DOHH2 (cell line): ENCODE measurements at regions not wholly inside any gene's neighbourhood (a gene's known extent, or its start where the extent isn't known, plus 50 kb on each side); places are given as distances from the start of the nearest gene placed in this dataset.

Source experiments
- H3F3A ChIP-seq: fragments of 200-600 bp; sonication (generic), shearing (Covaris generic); 2 replicates; pipeline ENCODE4 v1.6.0; 2016; ENCODE audit warnings: antibody characterized with exemption, mild to moderate bottlenecking; ENCODE audit not compliant: control insufficient read depth, insufficient read depth
- H3K27ac ChIP-seq: fragments of 200-600 bp; sonication (generic); 2 replicates; pipeline ENCODE4 v1.5.1; 2014; ENCODE audit warnings: low read depth, mild to moderate bottlenecking, low read length, moderate library complexity
- H3K27me3 ChIP-seq: fragments of 200-600 bp; sonication (generic); 2 replicates; pipeline ENCODE4 v1.6.1; 2014; ENCODE audit warnings: mild to moderate bottlenecking, low read length, mixed read lengths; ENCODE audit not compliant: control insufficient read depth
- H3K36me3 ChIP-seq: fragments of 200-600 bp; sonication (generic); 2 replicates; pipeline ENCODE4 v1.6.1; 2014; ENCODE audit warnings: mild to moderate bottlenecking, low read length, moderate library complexity, mixed read lengths; ENCODE audit not compliant: control insufficient read depth
- H3K4me1 ChIP-seq: fragments of 200-600 bp; sonication (generic); 2 replicates; pipeline ENCODE4 v1.6.1; 2014; ENCODE audit warnings: mild to moderate bottlenecking, low read length, mixed read lengths; ENCODE audit not compliant: control insufficient read depth
- H3K4me2 ChIP-seq: fragments of 200-600 bp; sonication (generic); 2 replicates; pipeline ENCODE4 v1.6.0; 2014; ENCODE audit warnings: mild to moderate bottlenecking, low read length, moderate library complexity
- H3K4me3 ChIP-seq: fragments of 200-600 bp; sonication (generic); 2 replicates; pipeline ENCODE4 v1.5.1; 2014; ENCODE audit warnings: mild to moderate bottlenecking, low read length, mixed read lengths
- H3K79me2 ChIP-seq: fragments of 200-600 bp; sonication (generic); 2 replicates; pipeline ENCODE4 v1.6.1; 2014; ENCODE audit warnings: mild to moderate bottlenecking, low read length, mixed read lengths; ENCODE audit not compliant: control insufficient read depth
- H3K9me2 ChIP-seq: fragments of 200-600 bp; sonication (generic); replicated peaks from 2 replicates; pipeline ENCODE4 v1.6.1; 2014; ENCODE audit warnings: mild to moderate bottlenecking, low read length, mixed read lengths; ENCODE audit not compliant: control insufficient read depth
- H3K9me3 ChIP-seq: fragments of 200-600 bp; sonication (generic); 2 replicates; pipeline ENCODE4 v1.6.1; 2014; ENCODE audit warnings: antibody characterized with exemption, low read length, mixed read lengths; ENCODE audit not compliant: control insufficient read depth, insufficient read depth
- H4K20me1 ChIP-seq: fragments of 200-600 bp; sonication (generic); 2 replicates; pipeline ENCODE4 v1.6.0; 2014; ENCODE audit warnings: low read depth, mild to moderate bottlenecking, antibody characterized with exemption, low read length, moderate library complexity; ENCODE audit not compliant: control insufficient read depth, insufficient read depth
- CTCF ChIP-seq: fragments of 200-600 bp; sonication (generic); IDR thresholded peaks from one replicate; pipeline ENCODE4 v1.5.1; 2014; ENCODE audit warnings: antibody characterized with exemption, mild to moderate bottlenecking, low read depth, low read length; ENCODE audit not compliant: poor library complexity, severe bottlenecking
- EZH2phosphoT487 ChIP-seq: fragments of 200-600 bp; sonication (generic); IDR thresholded peaks from 2 replicates; pipeline ENCODE4 v1.6.1; 2017; ENCODE audit warnings: borderline replicate concordance, mild to moderate bottlenecking, antibody characterized with exemption, low read length, moderate library complexity, mixed read lengths

GRCh38 chr10:35749230-35749629 is 107.1 kb upstream of the FZD8 start:
- Histone ChIP-seq H3K9me3 (no peaks in the 10 kb centered on the region), H3K4me2 (no peak overlapping the region), H4K20me1 (no peaks in the 10 kb centered on the region), H3K27me3 (no peaks in the 10 kb centered on the region), H3F3A (no peaks in the 10 kb centered on the region), H3K36me3 (no peaks in the 10 kb centered on the region), H3K27ac (no peak overlapping the region), H3K4me1 (no peaks in the 10 kb centered on the region), H3K79me2 (no peaks in the 10 kb centered on the region), H3K9me2 (no peaks in the 10 kb centered on the region), H3K4me3 (no peak overlapping the region)
- TF ChIP-seq EZH2phosphoT487 (no peak), CTCF (no peak)

GRCh38 chr10:35745617-35746403 is 103.7 kb upstream of the FZD8 start:
- H3K9me3 ChIP-seq = no peaks in the 10 kb centered on the region
- H3K27me3 ChIP-seq = no peaks in the 10 kb centered on the region
- no peaks in the 10 kb centered on the region for H3K36me3 ChIP-seq
- H3F3A ChIP-seq = no peaks in the 10 kb centered on the region
- no peaks in the 10 kb centered on the region for H4K20me1 ChIP-seq
- H3K4me1 ChIP-seq = no peaks in the 10 kb centered on the region
- no peaks in the 10 kb centered on the region for H3K9me2 ChIP-seq
- TF ChIP-seq CTCF = no peak
- no peak for TF ChIP-seq EZH2phosphoT487
- no peak overlapping the region for H3K27ac ChIP-seq
- H3K79me2 ChIP-seq = no peaks in the 10 kb centered on the region
- H3K4me3 ChIP-seq = no peak overlapping the region
- H3K4me2 ChIP-seq = no peak overlapping the region

- H3K27me3 ChIP-seq = no peaks in the 10 kb centered on the region
- H3K36me3 ChIP-seq = no peaks in the 10 kb centered on the region
- H3K9me3 ChIP-seq = no peaks in the 10 kb centered on the region
- H3K4me1 ChIP-seq = no peaks in the 10 kb centered on the region
- H3K9me2 ChIP-seq = no peaks in the 10 kb centered on the region
- H4K20me1 ChIP-seq = no peaks in the 10 kb centered on the region
- no peak overlapping the region for H3K4me2 ChIP-seq
- TF ChIP-seq CTCF = no peak
- no peak for TF ChIP-seq EZH2phosphoT487
- no peak overlapping the region for H3K4me3 ChIP-seq
- no peaks in the 10 kb centered on the region for H3K79me2 ChIP-seq
- H3K27ac ChIP-seq = no peak overlapping the region
- no peaks in the 10 kb centered on the region for H3F3A ChIP-seq
These were observed 101.8 kb upstream of the FZD8 start for GRCh38 chr10:35743851-35744250.
